ENCODE measurements at regions not wholly inside any gene's neighbourhood (a gene's known extent, or its start where the extent isn't known, plus 50 kb on each side); places are given as distances from the start of the nearest gene placed in this dataset.

- DNase-seq (ENCODE audit: low spot score in 2 of 2): no peak
- TF ChIP-seq, protein P1, sequence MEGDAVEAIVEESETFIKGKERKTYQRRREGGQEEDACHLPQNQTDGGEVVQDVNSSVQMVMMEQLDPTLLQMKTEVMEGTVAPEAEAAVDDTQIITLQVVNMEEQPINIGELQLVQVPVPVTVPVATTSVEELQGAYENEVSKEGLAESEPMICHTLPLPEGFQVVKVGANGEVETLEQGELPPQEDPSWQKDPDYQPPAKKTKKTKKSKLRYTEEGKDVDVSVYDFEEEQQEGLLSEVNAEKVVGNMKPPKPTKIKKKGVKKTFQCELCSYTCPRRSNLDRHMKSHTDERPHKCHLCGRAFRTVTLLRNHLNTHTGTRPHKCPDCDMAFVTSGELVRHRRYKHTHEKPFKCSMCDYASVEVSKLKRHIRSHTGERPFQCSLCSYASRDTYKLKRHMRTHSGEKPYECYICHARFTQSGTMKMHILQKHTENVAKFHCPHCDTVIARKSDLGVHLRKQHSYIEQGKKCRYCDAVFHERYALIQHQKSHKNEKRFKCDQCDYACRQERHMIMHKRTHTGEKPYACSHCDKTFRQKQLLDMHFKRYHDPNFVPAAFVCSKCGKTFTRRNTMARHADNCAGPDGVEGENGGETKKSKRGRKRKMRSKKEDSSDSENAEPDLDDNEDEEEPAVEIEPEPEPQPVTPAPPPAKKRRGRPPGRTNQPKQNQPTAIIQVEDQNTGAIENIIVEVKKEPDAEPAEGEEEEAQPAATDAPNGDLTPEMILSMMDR (IDR thresholded peaks at IDR 0.05): no peak
- TF ChIP-seq POLR2A (IDR thresholded peaks at IDR 0.05): no peak
- intact Hi-C loops (cut with DNase I; ENCODE audit: low total_unique reads): no loop called here
- WGBS, 2 donors: 86 to 87% methylated on average over 2 of the region's 2 CpGs
- no peak overlapping the region for H3K4me3 ChIP-seq (ENCODE audit: low read depth, poor library complexity, severe bottlenecking)
These were observed 752.5 kb downstream of the CCSER2 start for GRCh38 chr10:85080934-85081333.

DNA sequence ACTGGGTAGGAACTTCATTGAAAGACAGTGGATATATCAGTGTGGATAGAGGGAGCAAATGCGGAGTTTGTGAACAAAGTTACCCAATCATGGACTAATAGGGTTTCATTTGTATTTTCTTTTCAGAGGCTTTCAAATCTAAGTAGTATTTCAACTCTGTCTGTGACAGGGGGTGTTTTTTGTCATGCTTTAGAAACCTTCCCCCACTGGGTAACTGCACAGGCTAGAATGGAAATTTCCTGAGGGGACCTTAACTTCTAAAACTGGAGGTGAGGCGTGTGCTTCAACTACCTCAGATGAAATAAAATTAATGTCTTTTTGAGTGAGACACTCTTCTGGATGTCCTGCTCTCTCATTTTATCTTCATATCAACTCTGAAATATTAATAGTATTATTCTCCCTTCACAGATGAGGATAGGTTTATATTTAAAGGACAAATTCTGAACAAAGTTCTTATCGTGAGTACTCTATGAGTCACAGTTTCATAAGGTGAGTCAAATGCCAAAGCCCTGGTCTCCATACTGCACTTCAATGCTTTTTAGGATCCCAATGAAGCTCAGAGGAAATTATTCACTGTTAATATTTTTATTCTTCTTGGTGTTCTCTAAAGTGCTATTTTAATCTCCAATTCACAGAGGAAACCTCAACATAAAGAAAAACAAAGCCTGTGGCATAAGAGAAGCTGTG is 770.6 kb downstream of the CCSER2 start:
- intact Hi-C loops (cut with DNase I; ENCODE audit: low total_unique reads): no loop called here
- TF ChIP-seq, protein P1 (IDR thresholded peaks at IDR 0.05): no peak
- no peak for TF ChIP-seq POLR2A (IDR thresholded peaks at IDR 0.05)
- 77 to 88% methylated on average over 3 of the region's 3 CpGs for WGBS, 2 donors
- no peak for DNase-seq (ENCODE audit: low spot score in 2 of 2)
- no peak overlapping the region for H3K4me3 ChIP-seq (ENCODE audit: low read depth, poor library complexity, severe bottlenecking)

DNA sequence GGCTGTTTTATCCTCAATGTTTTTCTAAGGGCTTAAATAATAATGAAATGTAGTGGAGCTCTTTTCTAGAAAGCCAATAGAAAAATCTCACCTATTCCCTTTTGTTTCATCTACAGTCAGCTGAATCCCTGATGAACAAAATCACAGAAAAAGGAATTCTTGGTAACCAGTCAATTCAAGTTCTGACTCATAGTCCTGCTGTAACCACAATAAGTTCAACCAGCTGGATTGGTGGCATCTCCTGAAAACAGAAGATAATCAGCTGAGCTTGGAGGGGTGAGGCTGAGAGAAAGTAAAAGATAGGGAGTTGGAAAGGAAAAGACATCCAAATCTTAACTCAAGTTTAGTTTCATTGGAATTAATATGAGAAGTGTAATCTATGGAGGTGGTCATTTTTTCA is 772.1 kb downstream of the CCSER2 start:
- TF ChIP-seq POLR2A (IDR thresholded peaks at IDR 0.05): no peak
- TF ChIP-seq, protein P1 (IDR thresholded peaks at IDR 0.05): no peak
- no peak for DNase-seq (ENCODE audit: low spot score in 2 of 2)
- no peak overlapping the region for H3K4me3 ChIP-seq (ENCODE audit: low read depth, poor library complexity, severe bottlenecking)
- intact Hi-C loops (cut with DNase I; ENCODE audit: low total_unique reads): no loop called here

- TF ChIP-seq POLR2A (IDR thresholded peaks at IDR 0.05): no peak
- TF ChIP-seq, protein P1 (IDR thresholded peaks at IDR 0.05): no peak
- 62 to 64% methylated on average over 4 of the region's 4 CpGs for WGBS, 2 donors
- no peak for DNase-seq (ENCODE audit: low spot score in 2 of 2)
- no peak overlapping the region for H3K4me3 ChIP-seq (ENCODE audit: low read depth, poor library complexity, severe bottlenecking)
- intact Hi-C loops (cut with DNase I; ENCODE audit: low total_unique reads): no loop called here
These were observed 777.3 kb downstream of the CCSER2 start for GRCh38 chr10:85105614-85106255.

DNA sequence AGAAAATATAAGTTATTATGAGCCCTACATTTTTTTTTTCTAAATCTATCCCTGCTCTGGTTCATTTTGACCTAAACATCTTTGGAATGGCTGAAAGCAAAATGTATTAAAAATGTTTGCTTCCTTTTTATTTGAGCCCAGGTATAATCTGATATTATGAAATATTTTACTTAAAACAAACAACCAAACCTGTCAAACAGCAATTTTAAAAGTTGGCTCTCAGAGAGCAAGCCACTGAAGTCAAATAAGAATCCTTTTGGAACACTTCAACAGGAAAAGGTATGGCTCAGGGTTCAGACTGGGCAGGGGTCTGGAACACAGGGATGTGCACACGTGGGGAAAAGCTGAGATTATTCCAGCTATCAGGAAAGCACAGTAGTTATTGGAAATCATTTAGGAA is 782.9 kb downstream of the CCSER2 start:
- no peak overlapping the region for H3K4me3 ChIP-seq (ENCODE audit: low read depth, poor library complexity, severe bottlenecking)
- DNase-seq (ENCODE audit: low spot score in 2 of 2): no peak
- TF ChIP-seq, protein P1 (IDR thresholded peaks at IDR 0.05): no peak
- TF ChIP-seq POLR2A (IDR thresholded peaks at IDR 0.05): no peak
- intact Hi-C loops (cut with DNase I; ENCODE audit: low total_unique reads): no loop called here
- WGBS, 2 donors: 62 to 64% methylated on average over 1 of the region's 1 CpG

Data from lower leg skin (tissue), 4 donors.